ENCODE measurements at regions not wholly inside any gene's neighbourhood (a gene's known extent, or its start where the extent isn't known, plus 50 kb on each side); places are given as distances from the start of the nearest gene placed in this dataset.

- no peak for TF ChIP-seq POLR2A (IDR thresholded peaks at IDR 0.05)
- TF ChIP-seq, protein P1, sequence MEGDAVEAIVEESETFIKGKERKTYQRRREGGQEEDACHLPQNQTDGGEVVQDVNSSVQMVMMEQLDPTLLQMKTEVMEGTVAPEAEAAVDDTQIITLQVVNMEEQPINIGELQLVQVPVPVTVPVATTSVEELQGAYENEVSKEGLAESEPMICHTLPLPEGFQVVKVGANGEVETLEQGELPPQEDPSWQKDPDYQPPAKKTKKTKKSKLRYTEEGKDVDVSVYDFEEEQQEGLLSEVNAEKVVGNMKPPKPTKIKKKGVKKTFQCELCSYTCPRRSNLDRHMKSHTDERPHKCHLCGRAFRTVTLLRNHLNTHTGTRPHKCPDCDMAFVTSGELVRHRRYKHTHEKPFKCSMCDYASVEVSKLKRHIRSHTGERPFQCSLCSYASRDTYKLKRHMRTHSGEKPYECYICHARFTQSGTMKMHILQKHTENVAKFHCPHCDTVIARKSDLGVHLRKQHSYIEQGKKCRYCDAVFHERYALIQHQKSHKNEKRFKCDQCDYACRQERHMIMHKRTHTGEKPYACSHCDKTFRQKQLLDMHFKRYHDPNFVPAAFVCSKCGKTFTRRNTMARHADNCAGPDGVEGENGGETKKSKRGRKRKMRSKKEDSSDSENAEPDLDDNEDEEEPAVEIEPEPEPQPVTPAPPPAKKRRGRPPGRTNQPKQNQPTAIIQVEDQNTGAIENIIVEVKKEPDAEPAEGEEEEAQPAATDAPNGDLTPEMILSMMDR (IDR thresholded peaks at IDR 0.05) = no peak
These were observed 596.4 kb downstream of the MMUT start for GRCh38 chr6:48866682-48867081.
